ENCODE measurements at regions not wholly inside any gene's neighbourhood (a gene's known extent, or its start where the extent isn't known, plus 50 kb on each side); places are given as distances from the start of the nearest gene placed in this dataset.
"Not testable (repeated sequence)": the region's sequence is repeated elsewhere in the genome, so short reads cannot be mapped to it uniquely, and the experiment has no call there.

DNA sequence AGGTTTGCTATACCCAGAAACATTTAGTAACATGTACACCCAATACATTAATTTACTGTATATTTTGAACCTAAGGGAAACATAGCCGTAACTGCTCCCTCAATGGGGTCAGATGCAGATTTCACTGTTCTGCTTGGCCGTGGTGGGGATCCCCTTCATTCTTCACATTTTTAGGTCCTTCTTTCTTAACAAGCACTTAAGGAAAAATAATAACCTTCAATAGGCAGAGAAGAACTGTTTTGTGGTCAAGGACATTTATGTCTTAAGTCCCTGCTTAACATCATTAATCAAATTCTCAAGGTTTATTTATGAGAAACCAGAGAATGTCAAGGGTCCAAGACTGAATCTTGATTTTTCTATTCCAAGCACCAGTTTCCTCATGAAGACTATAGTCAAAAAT lies 592.1 kb upstream of the ANKRD30A start:
- Histone ChIP-seq H3K9me3 (no peaks in the 10 kb centered on the region), H3K4me1 (no peaks in the 10 kb centered on the region), H3K27me3 (no peaks in the 10 kb centered on the region), H3K27ac (no peak overlapping the region), H3K4me3 (no peak overlapping the region), H3K36me3 (ENCODE audit: low read depth, missing control alignments) (no peaks in the 10 kb centered on the region)
- TF ChIP-seq, protein P1, sequence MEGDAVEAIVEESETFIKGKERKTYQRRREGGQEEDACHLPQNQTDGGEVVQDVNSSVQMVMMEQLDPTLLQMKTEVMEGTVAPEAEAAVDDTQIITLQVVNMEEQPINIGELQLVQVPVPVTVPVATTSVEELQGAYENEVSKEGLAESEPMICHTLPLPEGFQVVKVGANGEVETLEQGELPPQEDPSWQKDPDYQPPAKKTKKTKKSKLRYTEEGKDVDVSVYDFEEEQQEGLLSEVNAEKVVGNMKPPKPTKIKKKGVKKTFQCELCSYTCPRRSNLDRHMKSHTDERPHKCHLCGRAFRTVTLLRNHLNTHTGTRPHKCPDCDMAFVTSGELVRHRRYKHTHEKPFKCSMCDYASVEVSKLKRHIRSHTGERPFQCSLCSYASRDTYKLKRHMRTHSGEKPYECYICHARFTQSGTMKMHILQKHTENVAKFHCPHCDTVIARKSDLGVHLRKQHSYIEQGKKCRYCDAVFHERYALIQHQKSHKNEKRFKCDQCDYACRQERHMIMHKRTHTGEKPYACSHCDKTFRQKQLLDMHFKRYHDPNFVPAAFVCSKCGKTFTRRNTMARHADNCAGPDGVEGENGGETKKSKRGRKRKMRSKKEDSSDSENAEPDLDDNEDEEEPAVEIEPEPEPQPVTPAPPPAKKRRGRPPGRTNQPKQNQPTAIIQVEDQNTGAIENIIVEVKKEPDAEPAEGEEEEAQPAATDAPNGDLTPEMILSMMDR (IDR thresholded peaks at IDR 0.05): no peak
- no peak for TF ChIP-seq POLR2A (IDR thresholded peaks at IDR 0.05)
- DNase-seq: no peak
- 81 to 89% methylated on average over 2 of the region's 2 CpGs for WGBS, 2 donors
- intact Hi-C loops (cut with DNase I; ENCODE audit: low total_unique reads): no loop called here

DNA sequence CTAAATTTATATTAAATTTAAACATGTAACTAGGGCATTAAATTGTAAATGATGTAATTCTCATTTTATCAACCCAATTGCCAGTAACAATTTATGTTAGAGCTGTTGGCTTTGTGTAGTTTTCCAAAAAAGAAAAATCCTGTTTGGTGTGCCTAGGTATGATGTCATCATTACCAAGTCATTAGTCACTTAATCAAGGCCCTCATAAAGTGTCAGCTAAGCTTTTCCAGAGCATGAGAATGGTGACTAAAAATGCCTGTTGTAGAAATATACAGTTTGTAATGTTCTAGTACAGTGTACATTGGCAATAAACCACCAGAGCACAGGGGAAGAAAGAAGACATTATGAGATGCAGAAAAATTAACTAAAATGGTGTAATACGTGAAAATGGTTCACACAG lies 593.8 kb upstream of the ANKRD30A start:
- Histone ChIP-seq H3K27ac (no peak overlapping the region), H3K27me3 (no peaks in the 10 kb centered on the region), H3K4me3 (no peak overlapping the region), H3K9me3 (no peaks in the 10 kb centered on the region), H3K36me3 (ENCODE audit: low read depth, missing control alignments) (no peaks in the 10 kb centered on the region), H3K4me1 (no peaks in the 10 kb centered on the region)
- TF ChIP-seq POLR2A (IDR thresholded peaks at IDR 0.05): no peak
- TF ChIP-seq, protein P1 (IDR thresholded peaks at IDR 0.05): no peak
- intact Hi-C loops (cut with DNase I; ENCODE audit: low total_unique reads): no loop called here
- 87 to 91% methylated on average over 1 of the region's 1 CpG for WGBS, 2 donors
- DNase-seq: no peak

DNA sequence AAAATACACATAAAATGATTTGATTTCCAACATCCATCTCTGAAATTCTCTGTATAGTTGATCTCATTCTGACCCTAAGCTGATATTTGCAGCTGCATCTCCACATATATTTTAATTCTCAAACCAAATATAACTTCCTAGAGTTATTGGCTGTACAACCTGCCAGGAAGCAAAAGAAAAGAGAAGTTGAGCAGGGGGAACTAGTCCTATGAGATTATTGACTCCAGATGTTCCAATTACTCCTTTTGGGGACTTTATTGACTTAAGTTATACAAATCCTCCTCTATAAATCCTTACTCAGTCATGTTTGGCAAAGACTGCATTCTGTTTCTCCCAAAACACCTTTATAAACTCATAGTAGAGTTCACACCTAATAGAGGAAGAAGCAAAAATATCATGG lies 599.4 kb upstream of the ANKRD30A start:
- intact Hi-C loops (cut with DNase I; ENCODE audit: low total_unique reads): no loop called here
- Histone ChIP-seq H3K27me3 (no peaks in the 10 kb centered on the region), H3K9me3 (no peaks in the 10 kb centered on the region), H3K4me3 (no peak overlapping the region), H3K36me3 (ENCODE audit: low read depth, missing control alignments) (no peaks in the 10 kb centered on the region), H3K4me1 (no peaks in the 10 kb centered on the region), H3K27ac (no peak overlapping the region)
- no peak for DNase-seq
- TF ChIP-seq, protein P1 (IDR thresholded peaks at IDR 0.05): no peak
- TF ChIP-seq POLR2A (IDR thresholded peaks at IDR 0.05): no peak

DNA sequence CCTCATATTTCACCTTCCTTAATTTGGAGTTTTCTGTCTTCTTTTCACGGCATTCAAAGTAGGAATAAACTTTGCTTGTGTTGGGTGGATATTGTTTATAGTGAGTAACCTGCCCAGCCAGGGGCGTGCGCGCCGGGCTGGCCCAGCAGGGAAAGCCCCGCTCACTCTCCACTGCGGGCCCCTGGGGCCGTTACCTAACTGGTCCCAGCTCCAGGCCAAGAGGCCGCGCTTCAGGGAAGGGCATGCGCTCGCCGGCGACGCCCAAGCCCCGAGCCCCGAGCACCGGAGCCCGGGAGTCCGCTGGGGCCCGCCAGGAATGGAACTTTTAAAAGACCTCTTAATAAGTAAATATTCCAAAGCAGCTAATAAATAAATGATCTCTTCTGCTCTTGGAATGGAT lies 601.3 kb upstream of the ANKRD30A start:
- H3K27ac ChIP-seq; intact Hi-C loops (cut with DNase I; ENCODE audit: low total_unique reads); H3K27me3 ChIP-seq; H3K9me3 ChIP-seq; H3K36me3 ChIP-seq (ENCODE audit: low read depth, missing control alignments); DNase-seq; H3K4me1 ChIP-seq; H3K4me3 ChIP-seq: not testable (repeated sequence)
- 69 to 74% methylated on average over 16 to 20 of the region's 21 CpGs for WGBS, 2 donors

GRCh38 chr10:36519909-36520308 lies 605.5 kb upstream of the ANKRD30A start:
- no peak for TF ChIP-seq POLR2A (IDR thresholded peaks at IDR 0.05)
- DNase-seq: no peak
- intact Hi-C loops (cut with DNase I; ENCODE audit: low total_unique reads): no loop called here
- Histone ChIP-seq H3K9me3 (no peaks in the 10 kb centered on the region), H3K4me1 (no peaks in the 10 kb centered on the region), H3K4me3 (no peak overlapping the region), H3K27me3 (no peaks in the 10 kb centered on the region), H3K36me3 (ENCODE audit: low read depth, missing control alignments) (no peaks in the 10 kb centered on the region), H3K27ac (no peak overlapping the region)
- 87 to 94% methylated on average over 1 of the region's 1 CpG for WGBS, 2 donors

- H3K36me3 ChIP-seq (ENCODE audit: low read depth, missing control alignments): no peaks in the 10 kb centered on the region
Observed at GRCh38 chr10:36516281-36516680, 609.1 kb upstream of the ANKRD30A start.

More at GRCh38 chr10:36516281-36516680, 609.1 kb upstream of the ANKRD30A start:
- no peaks in the 10 kb centered on the region for H3K9me3 ChIP-seq
- DNase-seq: no peak
- H3K27ac ChIP-seq: no peak overlapping the region
- TF ChIP-seq POLR2A (IDR thresholded peaks at IDR 0.05): no peak
- TF ChIP-seq, protein P1 (IDR thresholded peaks at IDR 0.05): no peak
- no peaks in the 10 kb centered on the region for H3K27me3 ChIP-seq
- H3K4me1 ChIP-seq: no peaks in the 10 kb centered on the region
- intact Hi-C loops (cut with DNase I; ENCODE audit: low total_unique reads): no loop called here
- H3K4me3 ChIP-seq: no peak overlapping the region
